HUES6 (cell line): ENCODE measurements at regions not wholly inside any gene's neighbourhood (a gene's known extent, or its start where the extent isn't known, plus 50 kb on each side); places are given as distances from the start of the nearest gene placed in this dataset.

Experiments used
- H3K27ac ChIP-seq: 2 replicates; pipeline ENCODE4 v1.7.0; 2013; ENCODE audit warnings: low read depth, mild to moderate bottlenecking, low read length, inconsistent platforms
- H3K27me3 ChIP-seq: 2 replicates; pipeline ENCODE4 v1.6.1; 2013; ENCODE audit warnings: low read length; ENCODE audit not compliant: control insufficient read depth, insufficient read depth
- H3K36me3 ChIP-seq: 2 replicates; pipeline ENCODE4 v1.6.1; 2013; ENCODE audit warnings: low read length; ENCODE audit not compliant: control insufficient read depth, insufficient read depth
- H3K4me1 ChIP-seq: 2 replicates; pipeline ENCODE4 v1.6.1; 2013; ENCODE audit warnings: low read length; ENCODE audit not compliant: control insufficient read depth, insufficient read depth
- H3K4me3 ChIP-seq: 2 replicates; pipeline ENCODE4 v1.5.1; 2013; ENCODE audit warnings: low read depth, low read length
- H3K9ac ChIP-seq: one replicate; pipeline ENCODE4 v1.6.1; 2013; ENCODE audit warnings: mild to moderate bottlenecking, low read length
- H3K9me3 ChIP-seq: 2 replicates; pipeline ENCODE4 v1.6.1; 2013; ENCODE audit warnings: low read depth, low read length; ENCODE audit not compliant: control insufficient read depth, insufficient read depth

DNA sequence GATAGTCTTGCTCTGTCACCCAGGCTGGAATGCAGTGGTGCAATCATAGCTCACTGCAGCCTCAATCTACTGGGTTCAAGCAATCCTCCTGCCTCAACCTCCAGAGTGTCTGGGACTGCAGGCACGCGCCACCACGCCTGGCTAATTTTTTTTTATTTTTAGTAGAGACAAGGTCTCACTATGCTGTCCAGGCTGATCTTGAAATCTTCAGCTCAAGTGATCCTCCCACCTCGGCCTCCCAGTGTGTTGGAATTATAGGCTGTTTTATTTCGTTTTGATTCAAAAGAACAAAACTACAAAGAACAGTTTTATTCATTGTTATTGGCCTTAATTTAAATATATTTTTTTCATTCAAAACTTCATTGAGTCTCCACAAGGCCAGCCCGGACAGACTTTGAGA is 109.8 kb upstream of the NFE2L3 start:
- H3K36me3 ChIP-seq = no peaks in the 10 kb centered on the region
- H3K27ac ChIP-seq = no peak overlapping the region
- H3K9me3 ChIP-seq = no peaks in the 10 kb centered on the region
- no peaks in the 10 kb centered on the region for H3K4me1 ChIP-seq
- H3K27me3 ChIP-seq = no peaks in the 10 kb centered on the region
- H3K4me3 ChIP-seq = no peak overlapping the region
- H3K9ac ChIP-seq = no peak overlapping the region

DNA sequence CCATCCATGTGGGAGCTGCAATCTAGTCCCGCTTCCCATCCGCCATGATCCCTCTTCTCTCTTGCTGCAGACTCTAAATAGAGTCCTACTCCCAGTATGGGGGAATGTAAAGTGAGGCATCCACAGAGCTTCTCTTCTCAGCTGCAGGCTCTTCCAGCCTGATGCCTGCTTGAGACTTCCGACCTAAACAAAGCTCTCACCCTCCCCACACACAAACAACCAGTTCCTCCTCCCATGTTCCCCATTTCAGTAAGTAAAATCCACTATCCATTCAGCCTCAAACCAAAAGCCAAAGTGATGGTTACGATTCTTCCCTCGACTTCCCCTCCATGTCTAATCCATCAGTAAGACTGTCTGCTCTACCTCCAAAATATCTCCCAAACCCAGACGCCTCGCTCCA is 108.2 kb upstream of the NFE2L3 start:
- Histone ChIP-seq H3K4me1 (no peaks in the 10 kb centered on the region), H3K4me3 (no peak overlapping the region), H3K27me3 (no peaks in the 10 kb centered on the region), H3K9me3 (no peaks in the 10 kb centered on the region), H3K9ac (no peak overlapping the region), H3K36me3 (no peaks in the 10 kb centered on the region), H3K27ac (no peak overlapping the region)

GRCh38 chr7:26044320-26044719 is 107.7 kb upstream of the NFE2L3 start:
- Histone ChIP-seq H3K36me3 (no peaks in the 10 kb centered on the region), H3K4me1 (no peaks in the 10 kb centered on the region), H3K4me3 (no peak overlapping the region), H3K27me3 (no peaks in the 10 kb centered on the region), H3K9me3 (no peaks in the 10 kb centered on the region), H3K27ac (no peak overlapping the region), H3K9ac (no peak overlapping the region)

- H3K4me3 ChIP-seq = no peak overlapping the region
- H3K27me3 ChIP-seq = no peaks in the 10 kb centered on the region
These were observed 105.8 kb upstream of the NFE2L3 start for GRCh38 chr7:26046150-26046549.

GRCh38 chr7:26046878-26047277 is 105.1 kb upstream of the NFE2L3 start:
- no peaks in the 10 kb centered on the region for H3K9me3 ChIP-seq
- no peak overlapping the region for H3K9ac ChIP-seq
- H3K4me1 ChIP-seq = no peaks in the 10 kb centered on the region
- H3K27ac ChIP-seq = no peak overlapping the region
- H3K27me3 ChIP-seq = no peaks in the 10 kb centered on the region
- no peaks in the 10 kb centered on the region for H3K36me3 ChIP-seq
- no peak overlapping the region for H3K4me3 ChIP-seq

More at GRCh38 chr7:26046150-26046549, 105.8 kb upstream of the NFE2L3 start:
- no peak overlapping the region for H3K9ac ChIP-seq
- H3K4me1 ChIP-seq = no peaks in the 10 kb centered on the region
- H3K27ac ChIP-seq = no peak overlapping the region
- no peaks in the 10 kb centered on the region for H3K9me3 ChIP-seq
- H3K36me3 ChIP-seq = no peaks in the 10 kb centered on the region

DNA sequence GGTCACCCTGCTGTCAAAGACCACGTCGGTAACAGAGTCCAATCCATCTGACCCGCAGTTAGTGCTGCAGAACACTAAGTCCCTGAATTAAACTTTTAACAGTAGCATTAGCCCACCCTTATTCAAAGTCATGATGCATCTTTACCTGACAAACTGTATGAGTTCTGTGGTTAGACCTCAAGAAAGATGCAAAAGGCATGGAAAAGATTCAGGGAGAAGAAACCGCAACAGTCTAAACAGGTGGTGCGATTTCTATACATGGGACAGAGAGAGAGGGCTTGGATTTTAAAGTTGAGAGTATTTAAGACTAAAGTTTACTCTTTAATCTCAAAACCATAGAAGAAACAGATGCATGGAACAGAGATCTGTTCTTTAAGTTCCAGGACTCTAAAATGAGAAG is 103.3 kb upstream of the NFE2L3 start:
- Histone ChIP-seq H3K36me3 (no peaks in the 10 kb centered on the region), H3K27me3 (no peaks in the 10 kb centered on the region), H3K4me3 (no peak overlapping the region), H3K9me3 (peaks cover 3% of the 10 kb centered on the region; the same call in 1 of the 2 replicates), H3K9ac (no peak overlapping the region), H3K27ac (no peak overlapping the region), H3K4me1 (no peaks in the 10 kb centered on the region)

GRCh38 chr7:26049081-26049480 is 102.9 kb upstream of the NFE2L3 start:
- Histone ChIP-seq H3K4me3 (no peak overlapping the region), H3K27ac (no peak overlapping the region), H3K36me3 (no peaks in the 10 kb centered on the region), H3K9me3 (peaks cover 3% of the 10 kb centered on the region; the same call in 1 of the 2 replicates), H3K9ac (no peak overlapping the region), H3K27me3 (no peaks in the 10 kb centered on the region), H3K4me1 (no peaks in the 10 kb centered on the region)

DNA sequence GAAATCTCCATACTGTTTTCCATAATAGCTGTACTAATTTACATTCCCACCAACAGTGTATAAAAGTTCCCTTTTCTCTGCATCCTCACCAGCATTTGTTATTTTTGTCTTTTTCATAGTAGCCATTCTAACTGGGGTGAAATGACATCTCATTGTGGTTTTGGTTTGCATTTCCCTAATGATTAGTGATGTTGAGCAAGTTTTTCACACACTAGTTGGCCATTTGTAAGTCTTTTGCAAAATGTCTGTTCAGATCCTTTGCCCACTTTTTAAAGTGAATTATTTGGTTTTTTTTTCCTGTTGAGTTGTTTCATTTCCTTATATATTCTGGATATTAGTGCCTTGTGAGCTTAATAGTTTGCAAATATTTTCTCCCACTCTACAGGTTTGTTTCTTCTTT is 101.0 kb upstream of the NFE2L3 start:
- Histone ChIP-seq H3K9ac (no peak overlapping the region), H3K27me3 (no peaks in the 10 kb centered on the region), H3K9me3 (peaks cover 3% of the 10 kb centered on the region; the same call in 1 of the 2 replicates), H3K36me3 (no peaks in the 10 kb centered on the region), H3K4me1 (no peaks in the 10 kb centered on the region), H3K4me3 (no peak overlapping the region), H3K27ac (no peak overlapping the region)

DNA sequence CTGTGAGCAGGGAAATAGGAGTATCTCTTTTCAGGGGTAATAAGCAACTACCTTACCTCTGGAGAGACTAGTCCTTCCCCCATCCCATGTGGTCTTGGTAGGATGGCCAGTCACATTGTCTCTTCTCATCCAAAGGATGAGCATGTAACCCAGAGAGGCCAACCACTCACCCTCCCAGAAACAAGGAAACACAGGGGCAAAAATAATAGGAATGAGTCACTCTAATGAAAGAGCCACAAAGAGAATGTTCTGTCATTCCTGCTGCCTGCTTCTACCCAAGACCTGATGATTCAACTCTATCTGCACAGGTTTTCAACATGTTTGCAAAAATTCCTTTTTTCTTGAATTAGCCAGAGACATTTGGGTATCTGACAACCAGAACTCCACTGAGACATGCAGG is 99.3 kb upstream of the NFE2L3 start:
- Histone ChIP-seq H3K9me3 (peaks cover 3% of the 10 kb centered on the region; the same call in 1 of the 2 replicates), H3K4me3 (no peak overlapping the region), H3K4me1 (no peaks in the 10 kb centered on the region), H3K36me3 (no peaks in the 10 kb centered on the region), H3K9ac (no peak overlapping the region), H3K27me3 (no peaks in the 10 kb centered on the region), H3K27ac (no peak overlapping the region)

- Histone ChIP-seq H3K4me1 (no peaks in the 10 kb centered on the region), H3K27ac (no peak overlapping the region), H3K4me3 (no peak overlapping the region), H3K36me3 (no peaks in the 10 kb centered on the region), H3K9me3 (peaks cover 3% of the 10 kb centered on the region; the same call in 1 of the 2 replicates), H3K27me3 (no peaks in the 10 kb centered on the region), H3K9ac (no peak overlapping the region)
These were observed 97.6 kb upstream of the NFE2L3 start for GRCh38 chr7:26054386-26054785.

- H3K4me1 ChIP-seq = no peaks in the 10 kb centered on the region
- no peak overlapping the region for H3K27ac ChIP-seq
- H3K9ac ChIP-seq = no peak overlapping the region
These were observed 96.8 kb upstream of the NFE2L3 start for GRCh38 chr7:26055241-26055640.

More at GRCh38 chr7:26055241-26055640, 96.8 kb upstream of the NFE2L3 start:
- H3K4me3 ChIP-seq = no peak overlapping the region
- no peaks in the 10 kb centered on the region for H3K27me3 ChIP-seq
- peaks cover 3% of the 10 kb centered on the region; the same call in 1 of the 2 replicates for H3K9me3 ChIP-seq
- no peaks in the 10 kb centered on the region for H3K36me3 ChIP-seq
